ENCODE measurements at regions not wholly inside any gene's neighbourhood (a gene's known extent, or its start where the extent isn't known, plus 50 kb on each side); places are given as distances from the start of the nearest gene placed in this dataset.

DNA sequence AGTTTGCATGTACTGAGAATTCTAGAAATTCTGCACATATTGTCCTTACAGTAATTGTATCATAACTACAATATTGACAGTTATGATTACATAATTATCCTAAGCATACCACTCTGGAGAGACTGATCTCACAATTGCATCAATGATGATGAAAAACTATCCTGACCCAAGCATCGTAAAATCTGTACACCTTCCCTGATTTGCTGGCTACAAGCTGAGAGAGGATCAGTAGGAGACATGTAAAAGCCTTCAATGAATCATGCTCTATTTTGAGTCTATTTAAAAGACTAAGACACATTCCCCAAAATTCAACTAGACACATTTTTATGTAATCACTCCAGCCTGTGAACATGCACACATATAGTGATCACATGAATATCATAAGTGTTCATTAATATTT lies 1833.8 kb downstream of the EFNA5 start:
- TF ChIP-seq, protein P1, sequence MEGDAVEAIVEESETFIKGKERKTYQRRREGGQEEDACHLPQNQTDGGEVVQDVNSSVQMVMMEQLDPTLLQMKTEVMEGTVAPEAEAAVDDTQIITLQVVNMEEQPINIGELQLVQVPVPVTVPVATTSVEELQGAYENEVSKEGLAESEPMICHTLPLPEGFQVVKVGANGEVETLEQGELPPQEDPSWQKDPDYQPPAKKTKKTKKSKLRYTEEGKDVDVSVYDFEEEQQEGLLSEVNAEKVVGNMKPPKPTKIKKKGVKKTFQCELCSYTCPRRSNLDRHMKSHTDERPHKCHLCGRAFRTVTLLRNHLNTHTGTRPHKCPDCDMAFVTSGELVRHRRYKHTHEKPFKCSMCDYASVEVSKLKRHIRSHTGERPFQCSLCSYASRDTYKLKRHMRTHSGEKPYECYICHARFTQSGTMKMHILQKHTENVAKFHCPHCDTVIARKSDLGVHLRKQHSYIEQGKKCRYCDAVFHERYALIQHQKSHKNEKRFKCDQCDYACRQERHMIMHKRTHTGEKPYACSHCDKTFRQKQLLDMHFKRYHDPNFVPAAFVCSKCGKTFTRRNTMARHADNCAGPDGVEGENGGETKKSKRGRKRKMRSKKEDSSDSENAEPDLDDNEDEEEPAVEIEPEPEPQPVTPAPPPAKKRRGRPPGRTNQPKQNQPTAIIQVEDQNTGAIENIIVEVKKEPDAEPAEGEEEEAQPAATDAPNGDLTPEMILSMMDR (conservative IDR thresholded peaks at IDR 0.05 in 1 of 2, IDR thresholded peaks at IDR 0.05 in 1 of 2; ENCODE audit: extremely low read depth in 1 of 2, insufficient read depth in 1 of 2, low read depth in 1 of 2, low read length in 2 of 2), result no peak
- TF ChIP-seq EZH2 (IDR thresholded peaks at IDR 0.05; ENCODE audit: borderline replicate concordance, low read length), result no peak

Data from mammary epithelial cell (primary cell).